GM23338 (cell line): ENCODE measurements at regions not wholly inside any gene's neighbourhood (a gene's known extent, or its start where the extent isn't known, plus 50 kb on each side); places are given as distances from the start of the nearest gene placed in this dataset.
A peak's percentile ranks its signal among the peaks of the same experiment; 100 is the strongest.

Source experiments
- ATAC-seq: fragments of 200-7000 bp; cut with Tn5 transposase; 3 replicates; pipeline ENCODE4 v1.9.1; 2020
- DNase-seq: peaks from one replicate; pipeline ENCODE4 v3.0.0-alpha.2; 2015; ENCODE audit warnings: low spot score
- H2AFZ ChIP-seq: fragments of 200-600 bp; sonication (generic); 2 replicates; pipeline ENCODE4 v1.8.0; 2016; ENCODE audit warnings: antibody characterized with exemption, mild to moderate bottlenecking, moderate library complexity
- H3F3A ChIP-seq: fragments of 200-600 bp; sonication (generic); replicated peaks from 2 replicates; pipeline ENCODE4 v1.8.0; 2017; ENCODE audit warnings: antibody characterized with exemption, mixed run types, low read depth
- H3K27ac ChIP-seq: fragments of 200-600 bp; sonication (generic); 2 replicates; pipeline ENCODE4 v1.6.1; 2016; ENCODE audit warnings: low read depth
- H3K27me3 ChIP-seq: fragments of 200-600 bp; sonication (generic); 2 replicates; pipeline ENCODE4 v1.8.0; 2016; ENCODE audit warnings: mild to moderate bottlenecking, mixed run types, moderate library complexity; ENCODE audit not compliant: insufficient read depth
- H3K36me3 ChIP-seq: fragments of 200-600 bp; sonication (generic); 2 replicates; pipeline ENCODE4 v1.8.0; 2016; ENCODE audit warnings: mild to moderate bottlenecking; ENCODE audit not compliant: insufficient read depth
- H3K4me1 ChIP-seq: fragments of 200-600 bp; sonication (generic); 2 replicates; pipeline ENCODE4 v1.8.0; 2016; ENCODE audit warnings: mild to moderate bottlenecking, moderate library complexity; ENCODE audit not compliant: insufficient read depth
- H3K4me2 ChIP-seq: fragments of 200-600 bp; sonication (generic); 2 replicates; pipeline ENCODE4 v1.7.1; 2017; ENCODE audit warnings: mixed run types
- H3K4me3 ChIP-seq: fragments of 200-600 bp; sonication (generic); 2 replicates; pipeline ENCODE4 v1.6.1; 2016; ENCODE audit warnings: mixed run types
- H3K79me2 ChIP-seq: fragments of 200-600 bp; sonication (generic); replicated peaks from 2 replicates; pipeline ENCODE4 v1.8.0; 2017; ENCODE audit warnings: mild to moderate bottlenecking; ENCODE audit not compliant: insufficient read depth
- H3K9me2 ChIP-seq: fragments of 200-600 bp; sonication (generic); 2 replicates; pipeline ENCODE4 v1.8.0; 2017; ENCODE audit not compliant: insufficient read depth
- H4K20me1 ChIP-seq: fragments of 200-600 bp; sonication (generic); replicated peaks from 2 replicates; pipeline ENCODE4 v1.8.0; 2017; ENCODE audit warnings: mild to moderate bottlenecking; ENCODE audit not compliant: insufficient read depth
- H3K27ac Mint-ChIP-seq: 2 replicates; pipeline ENCODE4 v1.8.0; 2020; ENCODE audit warnings: inconsistent platforms, mild to moderate bottlenecking, moderate library complexity, mixed read lengths
- H3K27me3 Mint-ChIP-seq: 3 replicates; pipeline ENCODE4 v1.8.0; 2022; ENCODE audit warnings: low read depth, mild to moderate bottlenecking, moderate library complexity, mixed read lengths, inconsistent platforms; ENCODE audit not compliant: insufficient read depth, poor library complexity
- H3K36me3 Mint-ChIP-seq: 3 replicates; pipeline ENCODE4 v1.8.0; 2021; ENCODE audit warnings: low read depth, mild to moderate bottlenecking, inconsistent platforms, moderate library complexity, mixed read lengths
- H3K4me1 Mint-ChIP-seq: 3 replicates; pipeline ENCODE4 v1.8.0; 2020; ENCODE audit warnings: mild to moderate bottlenecking, inconsistent platforms, mixed read lengths
- H3K4me3 Mint-ChIP-seq: 3 replicates; pipeline ENCODE4 v1.8.0; 2021; ENCODE audit warnings: moderate library complexity, mild to moderate bottlenecking, inconsistent platforms, mixed read lengths
- H3K9me3 Mint-ChIP-seq: 3 replicates; pipeline ENCODE4 v1.8.0; 2020; ENCODE audit warnings: moderate library complexity, mild to moderate bottlenecking, inconsistent platforms, mixed read lengths
- CREB1 ChIP-seq: fragments of 250-450 bp; sonication (Bioruptor Pico); IDR thresholded peaks from 2 replicates; pipeline ENCODE4 v1.5.0; 2020; ENCODE audit warnings: low read depth, mild to moderate bottlenecking, moderate library complexity
- CTCF ChIP-seq, 2 experiments: fragments of 200-600 bp in 1 of 2; sonication (generic) in 1 of 2; conservative IDR thresholded peaks; 2 replicates each; pipeline versions ENCODE4 v1.5.1 to v1.6.1; 2016 to 2017; ENCODE audit warnings: antibody characterized with exemption in 2 of 2, low read depth in 2 of 2, mild to moderate bottlenecking in 2 of 2, moderate library complexity in 1 of 2
- EZH2phosphoT487 ChIP-seq: fragments of 200-600 bp; sonication (generic); IDR thresholded peaks from one replicate; pipeline ENCODE4 v1.8.1; 2018; ENCODE audit warnings: antibody characterized with exemption; ENCODE audit not compliant: unreplicated experiment
- NANOG ChIP-seq: IDR thresholded peaks from 2 replicates; pipeline ENCODE4 v1.6.1; 2016; ENCODE audit warnings: antibody characterized with exemption, borderline replicate concordance
- POLR2AphosphoS5 ChIP-seq: IDR thresholded peaks from 2 replicates; pipeline ENCODE4 v1.6.1; 2016; ENCODE audit warnings: antibody characterized with exemption, low read depth
- REST ChIP-seq: IDR thresholded peaks from one replicate; pipeline ENCODE4 v1.6.1; 2018; ENCODE audit warnings: antibody characterized with exemption; ENCODE audit not compliant: unreplicated experiment
- STAT1 ChIP-seq: IDR thresholded peaks from one replicate; pipeline ENCODE4 v1.6.1; 2016; ENCODE audit warnings: antibody characterized with exemption; ENCODE audit not compliant: unreplicated experiment

GRCh38 chr2:64836566-64836965 lies 152.6 kb upstream of the SLC1A4 start (continued):
- TF ChIP-seq CREB1 (CRISPR knock-in tag) (no peak), CTCF (conservative IDR thresholded peaks at IDR 0.05; ENCODE audit: low read depth in 2 of 2) (no peak), EZH2phosphoT487 (no peak), REST (no peak), NANOG (no peak), POLR2AphosphoS5 (no peak), STAT1 (no peak)

GRCh38 chr2:64837116-64837731 lies 152.0 kb upstream of the SLC1A4 start:
- no peaks in the 10 kb centered on the region for H3K36me3 Mint-ChIP-seq
- H2AFZ ChIP-seq, result peak overlapping the region; percentile 47; the same call in 1 of the 2 replicates
- DNase-seq (no peak), ATAC-seq (peak; percentile 21; the same call in 2 of the 3 replicates)
- H3K4me1 ChIP-seq, result no peaks in the 10 kb centered on the region; the same call in 1 of the 2 replicates
- H3K4me2 ChIP-seq, result no peak overlapping the region
- H3K27me3 ChIP-seq, result no peaks in the 10 kb centered on the region
- H3K4me3 Mint-ChIP-seq, result no peak overlapping the region
- H3K36me3 ChIP-seq, result no peaks in the 10 kb centered on the region
- H3K9me2 ChIP-seq, result no peaks in the 10 kb centered on the region; the same call in 1 of the 2 replicates
- H3K27me3 Mint-ChIP-seq, result peaks cover 6% of the 10 kb centered on the region
- H3K4me1 Mint-ChIP-seq, result peaks cover 5% of the 10 kb centered on the region; the same call in 2 of the 3 replicates
- H3F3A ChIP-seq, result no peaks in the 10 kb centered on the region
- H3K27ac Mint-ChIP-seq, result no peak overlapping the region
- H3K9me3 Mint-ChIP-seq, result no peaks in the 10 kb centered on the region
- H4K20me1 ChIP-seq, result no peaks in the 10 kb centered on the region
- no peaks in the 10 kb centered on the region for H3K79me2 ChIP-seq
- no peak overlapping the region for H3K27ac ChIP-seq
- no peak overlapping the region for H3K4me3 ChIP-seq
- no peak for TF ChIP-seq CREB1 (CRISPR knock-in tag)
